ENCODE measurements at regions not wholly inside any gene's neighbourhood (a gene's known extent, or its start where the extent isn't known, plus 50 kb on each side); places are given as distances from the start of the nearest gene placed in this dataset.

GRCh38 chr2:195508139-195508455, 148.9 kb upstream of the SLC39A10 start:
- TF ChIP-seq, protein P1, sequence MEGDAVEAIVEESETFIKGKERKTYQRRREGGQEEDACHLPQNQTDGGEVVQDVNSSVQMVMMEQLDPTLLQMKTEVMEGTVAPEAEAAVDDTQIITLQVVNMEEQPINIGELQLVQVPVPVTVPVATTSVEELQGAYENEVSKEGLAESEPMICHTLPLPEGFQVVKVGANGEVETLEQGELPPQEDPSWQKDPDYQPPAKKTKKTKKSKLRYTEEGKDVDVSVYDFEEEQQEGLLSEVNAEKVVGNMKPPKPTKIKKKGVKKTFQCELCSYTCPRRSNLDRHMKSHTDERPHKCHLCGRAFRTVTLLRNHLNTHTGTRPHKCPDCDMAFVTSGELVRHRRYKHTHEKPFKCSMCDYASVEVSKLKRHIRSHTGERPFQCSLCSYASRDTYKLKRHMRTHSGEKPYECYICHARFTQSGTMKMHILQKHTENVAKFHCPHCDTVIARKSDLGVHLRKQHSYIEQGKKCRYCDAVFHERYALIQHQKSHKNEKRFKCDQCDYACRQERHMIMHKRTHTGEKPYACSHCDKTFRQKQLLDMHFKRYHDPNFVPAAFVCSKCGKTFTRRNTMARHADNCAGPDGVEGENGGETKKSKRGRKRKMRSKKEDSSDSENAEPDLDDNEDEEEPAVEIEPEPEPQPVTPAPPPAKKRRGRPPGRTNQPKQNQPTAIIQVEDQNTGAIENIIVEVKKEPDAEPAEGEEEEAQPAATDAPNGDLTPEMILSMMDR (IDR thresholded peaks at IDR 0.05; ENCODE audit: low read length): no peak
- TF ChIP-seq EZH2 (optimal IDR thresholded peaks at IDR 0.05; ENCODE audit: low read depth, low read length) (no peak), EZH2phosphoT487 (IDR thresholded peaks at IDR 0.05; ENCODE audit: low read length) (no peak)
